ENCODE measurements at regions not wholly inside any gene's neighbourhood (a gene's known extent, or its start where the extent isn't known, plus 50 kb on each side); places are given as distances from the start of the nearest gene placed in this dataset.

DNA sequence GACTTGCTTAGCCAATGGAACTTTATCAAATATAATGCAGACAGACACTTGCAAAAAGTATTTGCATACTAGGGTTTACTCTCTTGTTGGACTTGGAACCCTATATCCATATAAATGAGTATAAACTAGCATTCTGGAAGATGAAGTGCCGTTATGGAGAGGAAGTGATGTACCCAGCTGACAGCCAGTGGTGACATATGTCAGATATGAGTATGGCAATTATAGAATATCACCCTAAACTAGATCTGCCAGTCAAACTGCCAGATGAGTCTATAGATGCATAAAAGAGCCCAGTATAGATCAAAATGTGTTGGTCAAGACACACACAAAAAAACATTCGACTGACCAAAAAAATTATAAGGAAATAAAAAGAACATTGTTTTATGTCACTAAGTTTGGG is 739.3 kb downstream of the PLA2G4A start:
- no peak for ATAC-seq
- TF ChIP-seq, protein P1, sequence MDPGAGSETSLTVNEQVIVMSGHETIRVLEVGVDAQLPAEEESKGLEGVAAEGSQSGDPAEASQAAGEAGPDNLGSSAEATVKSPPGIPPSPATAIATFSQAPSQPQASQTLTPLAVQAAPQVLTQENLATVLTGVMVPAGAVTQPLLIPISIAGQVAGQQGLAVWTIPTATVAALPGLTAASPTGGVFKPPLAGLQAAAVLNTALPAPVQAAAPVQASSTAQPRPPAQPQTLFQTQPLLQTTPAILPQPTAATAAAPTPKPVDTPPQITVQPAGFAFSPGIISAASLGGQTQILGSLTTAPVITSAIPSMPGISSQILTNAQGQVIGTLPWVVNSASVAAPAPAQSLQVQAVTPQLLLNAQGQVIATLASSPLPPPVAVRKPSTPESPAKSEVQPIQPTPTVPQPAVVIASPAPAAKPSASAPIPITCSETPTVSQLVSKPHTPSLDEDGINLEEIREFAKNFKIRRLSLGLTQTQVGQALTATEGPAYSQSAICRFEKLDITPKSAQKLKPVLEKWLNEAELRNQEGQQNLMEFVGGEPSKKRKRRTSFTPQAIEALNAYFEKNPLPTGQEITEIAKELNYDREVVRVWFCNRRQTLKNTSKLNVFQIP (CRISPR knock-in tag; IDR thresholded peaks at IDR 0.05; ENCODE audit: borderline replicate concordance, low read depth), result no peak
- no peak for TF ChIP-seq ZFP30 (CRISPR knock-in tag; IDR thresholded peaks at IDR 0.05)
- no peak for TF ChIP-seq ISL1 (CRISPR knock-in tag; IDR thresholded peaks at IDR 0.05)
- TF ChIP-seq PPARA (CRISPR knock-in tag; IDR thresholded peaks at IDR 0.05; ENCODE audit: borderline replicate concordance), result no peak
- no peak for TF ChIP-seq OSR1 (CRISPR knock-in tag; IDR thresholded peaks at IDR 0.05)
- no peak for TF ChIP-seq ZC3H10 (CRISPR knock-in tag; IDR thresholded peaks at IDR 0.05)
- TF ChIP-seq, protein P2, sequence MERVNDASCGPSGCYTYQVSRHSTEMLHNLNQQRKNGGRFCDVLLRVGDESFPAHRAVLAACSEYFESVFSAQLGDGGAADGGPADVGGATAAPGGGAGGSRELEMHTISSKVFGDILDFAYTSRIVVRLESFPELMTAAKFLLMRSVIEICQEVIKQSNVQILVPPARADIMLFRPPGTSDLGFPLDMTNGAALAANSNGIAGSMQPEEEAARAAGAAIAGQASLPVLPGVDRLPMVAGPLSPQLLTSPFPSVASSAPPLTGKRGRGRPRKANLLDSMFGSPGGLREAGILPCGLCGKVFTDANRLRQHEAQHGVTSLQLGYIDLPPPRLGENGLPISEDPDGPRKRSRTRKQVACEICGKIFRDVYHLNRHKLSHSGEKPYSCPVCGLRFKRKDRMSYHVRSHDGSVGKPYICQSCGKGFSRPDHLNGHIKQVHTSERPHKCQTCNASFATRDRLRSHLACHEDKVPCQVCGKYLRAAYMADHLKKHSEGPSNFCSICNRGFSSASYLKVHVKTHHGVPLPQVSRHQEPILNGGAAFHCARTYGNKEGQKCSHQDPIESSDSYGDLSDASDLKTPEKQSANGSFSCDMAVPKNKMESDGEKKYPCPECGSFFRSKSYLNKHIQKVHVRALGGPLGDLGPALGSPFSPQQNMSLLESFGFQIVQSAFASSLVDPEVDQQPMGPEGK (CRISPR knock-in tag; IDR thresholded peaks at IDR 0.05; ENCODE audit: borderline replicate concordance), result no peak
- TF ChIP-seq TCF4 (CRISPR knock-in tag; IDR thresholded peaks at IDR 0.05; ENCODE audit: borderline replicate concordance), result no peak

DNA sequence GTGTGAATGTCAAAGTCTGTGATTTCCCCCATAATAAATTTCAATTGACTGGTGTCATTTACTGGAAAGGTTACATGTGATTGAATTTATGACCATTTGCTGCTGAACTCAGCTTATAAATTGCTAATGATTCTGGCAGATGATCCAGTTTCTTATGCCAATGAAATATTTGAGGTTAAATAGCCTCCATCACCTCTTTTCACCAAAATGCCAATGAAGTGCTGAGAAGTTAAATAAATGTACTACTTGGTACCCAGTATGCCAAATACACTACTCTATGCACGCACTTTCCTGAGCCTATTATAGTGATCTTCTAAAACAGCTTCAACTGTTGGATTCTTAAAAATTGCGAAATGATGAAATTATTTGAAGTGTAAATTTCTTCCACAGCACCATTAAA is 741.4 kb downstream of the PLA2G4A start:
- TF ChIP-seq RARB (CRISPR knock-in tag; IDR thresholded peaks at IDR 0.05) (no peak), ZNF8 (CRISPR knock-in tag; IDR thresholded peaks at IDR 0.05) (no peak), TOX (CRISPR knock-in tag; IDR thresholded peaks at IDR 0.05; ENCODE audit: borderline replicate concordance) (no peak), TCF4 (CRISPR knock-in tag; IDR thresholded peaks at IDR 0.05; ENCODE audit: borderline replicate concordance) (no peak), SNAI2 (CRISPR knock-in tag; IDR thresholded peaks at IDR 0.05) (no peak), GLIS3 (CRISPR knock-in tag; IDR thresholded peaks at IDR 0.05) (no peak), ESRRG (CRISPR knock-in tag; IDR thresholded peaks at IDR 0.05) (no peak), ZC3H10 (CRISPR knock-in tag; IDR thresholded peaks at IDR 0.05) (no peak), ZFP30 (CRISPR knock-in tag; IDR thresholded peaks at IDR 0.05) (no peak), BACH2 (CRISPR knock-in tag; IDR thresholded peaks at IDR 0.05; ENCODE audit: borderline replicate concordance) (no peak), ISL1 (CRISPR knock-in tag; IDR thresholded peaks at IDR 0.05) (no peak)
- TF ChIP-seq, protein P2 (CRISPR knock-in tag; IDR thresholded peaks at IDR 0.05; ENCODE audit: borderline replicate concordance), result no peak
- TF ChIP-seq, protein P1 (CRISPR knock-in tag; IDR thresholded peaks at IDR 0.05; ENCODE audit: borderline replicate concordance, low read depth), result no peak
- TF ChIP-seq, protein P3, sequence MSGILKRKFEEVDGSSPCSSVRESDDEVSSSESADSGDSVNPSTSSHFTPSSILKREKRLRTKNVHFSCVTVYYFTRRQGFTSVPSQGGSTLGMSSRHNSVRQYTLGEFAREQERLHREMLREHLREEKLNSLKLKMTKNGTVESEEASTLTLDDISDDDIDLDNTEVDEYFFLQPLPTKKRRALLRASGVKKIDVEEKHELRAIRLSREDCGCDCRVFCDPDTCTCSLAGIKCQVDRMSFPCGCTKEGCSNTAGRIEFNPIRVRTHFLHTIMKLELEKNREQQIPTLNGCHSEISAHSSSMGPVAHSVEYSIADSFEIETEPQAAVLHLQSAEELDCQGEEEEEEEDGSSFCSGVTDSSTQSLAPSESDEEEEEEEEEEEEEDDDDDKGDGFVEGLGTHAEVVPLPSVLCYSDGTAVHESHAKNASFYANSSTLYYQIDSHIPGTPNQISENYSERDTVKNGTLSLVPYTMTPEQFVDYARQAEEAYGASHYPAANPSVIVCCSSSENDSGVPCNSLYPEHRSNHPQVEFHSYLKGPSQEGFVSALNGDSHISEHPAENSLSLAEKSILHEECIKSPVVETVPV (CRISPR knock-in tag; IDR thresholded peaks at IDR 0.05), result no peak
- ATAC-seq, result no peak

DNA sequence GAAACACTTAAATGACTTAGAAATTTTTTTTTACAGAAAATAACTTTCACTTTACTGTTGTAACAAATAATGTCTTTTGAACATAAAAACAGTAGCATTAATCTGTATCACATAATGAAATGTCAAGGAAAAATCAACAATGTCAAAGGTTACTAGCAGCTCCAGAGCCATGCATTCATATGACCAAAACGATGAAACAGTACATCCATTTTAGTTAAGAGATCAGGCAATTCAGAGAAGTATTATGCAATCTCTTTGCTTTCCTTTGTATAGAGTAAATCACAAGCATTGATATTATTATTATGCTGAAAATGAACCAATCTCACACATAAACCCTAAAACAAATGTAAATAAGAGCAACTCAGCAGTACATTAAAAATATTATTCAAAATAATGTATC is 748.9 kb downstream of the PLA2G4A start:
- TF ChIP-seq ZFP3 (CRISPR knock-in tag; IDR thresholded peaks at IDR 0.05) (no peak), TCF4 (CRISPR knock-in tag; IDR thresholded peaks at IDR 0.05; ENCODE audit: borderline replicate concordance) (no peak), ZNF8 (CRISPR knock-in tag; IDR thresholded peaks at IDR 0.05) (no peak), ESRRG (CRISPR knock-in tag; IDR thresholded peaks at IDR 0.05) (no peak), ZNF70 (CRISPR knock-in tag; IDR thresholded peaks at IDR 0.05) (no peak), ISL1 (CRISPR knock-in tag; IDR thresholded peaks at IDR 0.05) (no peak), ARNTL (CRISPR knock-in tag; IDR thresholded peaks at IDR 0.05; ENCODE audit: borderline replicate concordance, low read depth) (no peak), GLIS3 (CRISPR knock-in tag; IDR thresholded peaks at IDR 0.05) (no peak), PPARA (CRISPR knock-in tag; IDR thresholded peaks at IDR 0.05; ENCODE audit: borderline replicate concordance) (no peak), CSDC2 (CRISPR knock-in tag; IDR thresholded peaks at IDR 0.05) (no peak), SNAI2 (CRISPR knock-in tag; IDR thresholded peaks at IDR 0.05) (no peak)
- TF ChIP-seq, protein P4, sequence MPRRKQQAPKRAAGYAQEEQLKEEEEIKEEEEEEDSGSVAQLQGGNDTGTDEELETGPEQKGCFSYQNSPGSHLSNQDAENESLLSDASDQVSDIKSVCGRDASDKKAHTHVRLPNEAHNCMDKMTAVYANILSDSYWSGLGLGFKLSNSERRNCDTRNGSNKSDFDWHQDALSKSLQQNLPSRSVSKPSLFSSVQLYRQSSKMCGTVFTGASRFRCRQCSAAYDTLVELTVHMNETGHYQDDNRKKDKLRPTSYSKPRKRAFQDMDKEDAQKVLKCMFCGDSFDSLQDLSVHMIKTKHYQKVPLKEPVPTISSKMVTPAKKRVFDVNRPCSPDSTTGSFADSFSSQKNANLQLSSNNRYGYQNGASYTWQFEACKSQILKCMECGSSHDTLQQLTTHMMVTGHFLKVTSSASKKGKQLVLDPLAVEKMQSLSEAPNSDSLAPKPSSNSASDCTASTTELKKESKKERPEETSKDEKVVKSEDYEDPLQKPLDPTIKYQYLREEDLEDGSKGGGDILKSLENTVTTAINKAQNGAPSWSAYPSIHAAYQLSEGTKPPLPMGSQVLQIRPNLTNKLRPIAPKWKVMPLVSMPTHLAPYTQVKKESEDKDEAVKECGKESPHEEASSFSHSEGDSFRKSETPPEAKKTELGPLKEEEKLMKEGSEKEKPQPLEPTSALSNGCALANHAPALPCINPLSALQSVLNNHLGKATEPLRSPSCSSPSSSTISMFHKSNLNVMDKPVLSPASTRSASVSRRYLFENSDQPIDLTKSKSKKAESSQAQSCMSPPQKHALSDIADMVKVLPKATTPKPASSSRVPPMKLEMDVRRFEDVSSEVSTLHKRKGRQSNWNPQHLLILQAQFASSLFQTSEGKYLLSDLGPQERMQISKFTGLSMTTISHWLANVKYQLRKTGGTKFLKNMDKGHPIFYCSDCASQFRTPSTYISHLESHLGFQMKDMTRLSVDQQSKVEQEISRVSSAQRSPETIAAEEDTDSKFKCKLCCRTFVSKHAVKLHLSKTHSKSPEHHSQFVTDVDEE (CRISPR knock-in tag; IDR thresholded peaks at IDR 0.05), result no peak
- TF ChIP-seq, protein P5, sequence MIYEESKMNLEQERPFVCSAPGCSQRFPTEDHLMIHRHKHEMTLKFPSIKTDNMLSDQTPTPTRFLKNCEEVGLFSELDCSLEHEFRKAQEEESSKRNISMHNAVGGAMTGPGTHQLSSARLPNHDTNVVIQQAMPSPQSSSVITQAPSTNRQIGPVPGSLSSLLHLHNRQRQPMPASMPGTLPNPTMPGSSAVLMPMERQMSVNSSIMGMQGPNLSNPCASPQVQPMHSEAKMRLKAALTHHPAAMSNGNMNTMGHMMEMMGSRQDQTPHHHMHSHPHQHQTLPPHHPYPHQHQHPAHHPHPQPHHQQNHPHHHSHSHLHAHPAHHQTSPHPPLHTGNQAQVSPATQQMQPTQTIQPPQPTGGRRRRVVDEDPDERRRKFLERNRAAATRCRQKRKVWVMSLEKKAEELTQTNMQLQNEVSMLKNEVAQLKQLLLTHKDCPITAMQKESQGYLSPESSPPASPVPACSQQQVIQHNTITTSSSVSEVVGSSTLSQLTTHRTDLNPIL (CRISPR knock-in tag; IDR thresholded peaks at IDR 0.05; ENCODE audit: low read depth), result no peak
- TF ChIP-seq, protein P1 (CRISPR knock-in tag; IDR thresholded peaks at IDR 0.05; ENCODE audit: borderline replicate concordance, low read depth), result no peak
- no peak for ATAC-seq

Data from SK-N-SH treated with all-trans-retinoic acid at 6 μM for 48 hours (cell line).